SK-N-SH treated with all-trans-retinoic acid at 6 μM for 48 hours (cell line): ENCODE measurements at regions not wholly inside any gene's neighbourhood (a gene's known extent, or its start where the extent isn't known, plus 50 kb on each side); places are given as distances from the start of the nearest gene placed in this dataset.

Experiments
- ARNTL ChIP-seq: fragments of 450-650 bp; formaldehyde crosslinking; IDR thresholded peaks from 2 replicates; pipeline ENCODE4 v1.5.0; 2020; ENCODE audit warnings: low read depth, mild to moderate bottlenecking, moderate library complexity, borderline replicate concordance
- POU6F1 ChIP-seq: fragments of 250-450 bp; sonication (Bioruptor Pico); IDR thresholded peaks from 2 replicates; pipeline ENCODE4 v1.8.0; 2021; ENCODE audit warnings: low read depth, mild to moderate bottlenecking, moderate library complexity, borderline replicate concordance
- RARB ChIP-seq: fragments of 250-450 bp; sonication (Bioruptor Pico); IDR thresholded peaks from 2 replicates; pipeline ENCODE4 v1.8.0; 2021; ENCODE audit warnings: mild to moderate bottlenecking, moderate library complexity
- TCF4 ChIP-seq: fragments of 250-450 bp; sonication (Bioruptor Pico); IDR thresholded peaks from 2 replicates; pipeline ENCODE4 v1.8.0; 2021; ENCODE audit warnings: mild to moderate bottlenecking, moderate library complexity, borderline replicate concordance
- ZNF565 ChIP-seq: fragments of 450-650 bp; formaldehyde crosslinking; conservative IDR thresholded peaks from 2 replicates; pipeline ENCODE4 v1.5.0; 2020; ENCODE audit warnings: low read depth, mild to moderate bottlenecking, moderate library complexity
- ZNF8 ChIP-seq: fragments of 450-650 bp; formaldehyde crosslinking; IDR thresholded peaks from 2 replicates; pipeline ENCODE4 v1.5.0; 2020; ENCODE audit warnings: mild to moderate bottlenecking, moderate library complexity
- TF ChIP-seq, protein P1 (sequence below): fragments of 250-450 bp; sonication (Bioruptor Pico); IDR thresholded peaks from 2 replicates; pipeline ENCODE4 v1.5.1; 2020; ENCODE audit warnings: low read depth, mild to moderate bottlenecking, moderate library complexity

DNA sequence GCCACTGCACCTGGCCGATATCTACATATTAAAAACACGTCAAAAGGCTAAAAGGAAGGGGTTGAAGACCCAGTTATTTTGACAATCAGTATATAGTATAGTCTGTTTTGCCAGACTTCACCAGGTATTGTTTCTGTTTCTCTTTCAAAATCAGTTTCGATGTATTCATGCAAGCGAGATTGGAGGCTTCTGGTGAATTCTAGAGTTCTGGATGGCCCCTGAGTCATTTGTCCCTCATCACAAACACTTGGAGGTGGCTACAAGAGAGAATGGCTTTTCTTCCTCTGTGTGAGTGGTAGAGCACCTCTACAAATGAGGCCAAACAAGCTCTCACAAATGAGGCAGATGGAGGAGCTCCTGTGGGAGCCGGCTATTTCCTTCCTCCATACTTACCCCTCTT is 68.6 kb upstream of the ADGRG2 start:
- TF ChIP-seq ZNF565 (CRISPR knock-in tag) (no peak), ARNTL (CRISPR knock-in tag) (no peak), RARB (CRISPR knock-in tag) (no peak), ZNF8 (no peak), TCF4 (CRISPR knock-in tag) (no peak), POU6F1 (CRISPR knock-in tag) (no peak)
- TF ChIP-seq, protein P1, sequence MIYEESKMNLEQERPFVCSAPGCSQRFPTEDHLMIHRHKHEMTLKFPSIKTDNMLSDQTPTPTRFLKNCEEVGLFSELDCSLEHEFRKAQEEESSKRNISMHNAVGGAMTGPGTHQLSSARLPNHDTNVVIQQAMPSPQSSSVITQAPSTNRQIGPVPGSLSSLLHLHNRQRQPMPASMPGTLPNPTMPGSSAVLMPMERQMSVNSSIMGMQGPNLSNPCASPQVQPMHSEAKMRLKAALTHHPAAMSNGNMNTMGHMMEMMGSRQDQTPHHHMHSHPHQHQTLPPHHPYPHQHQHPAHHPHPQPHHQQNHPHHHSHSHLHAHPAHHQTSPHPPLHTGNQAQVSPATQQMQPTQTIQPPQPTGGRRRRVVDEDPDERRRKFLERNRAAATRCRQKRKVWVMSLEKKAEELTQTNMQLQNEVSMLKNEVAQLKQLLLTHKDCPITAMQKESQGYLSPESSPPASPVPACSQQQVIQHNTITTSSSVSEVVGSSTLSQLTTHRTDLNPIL (CRISPR knock-in tag): no peak
